ENCODE measurements at regions not wholly inside any gene's neighbourhood (a gene's known extent, or its start where the extent isn't known, plus 50 kb on each side); places are given as distances from the start of the nearest gene placed in this dataset.

GRCh38 chr3:177830411-177830849 is 633.1 kb upstream of the TBL1XR1 start (continued):
- TF ChIP-seq CHD7 (IDR thresholded peaks at IDR 0.05; ENCODE audit: insufficient replicate concordance, low read length) (no peak), CHD1 (IDR thresholded peaks at IDR 0.05; ENCODE audit: low read depth, low read length) (no peak), NRF1 (IDR thresholded peaks at IDR 0.05; ENCODE audit: low read depth, low read length) (no peak), BCL11A (IDR thresholded peaks at IDR 0.05; ENCODE audit: low read depth in 2 of 2, low read length in 2 of 2) (no peak), CTCF (IDR thresholded peaks at IDR 0.05; ENCODE audit: control extremely low read depth in 1 of 3, insufficient read depth in 1 of 3, low read depth in 1 of 3, low read length in 3 of 3) (no peak), EP300 (IDR thresholded peaks at IDR 0.05; ENCODE audit: borderline replicate concordance in 1 of 2, low read depth in 2 of 2, low read length in 2 of 2) (no peak), ATF3 (IDR thresholded peaks at IDR 0.05; ENCODE audit: insufficient read depth, low read depth, low read length) (no peak), GABPA (IDR thresholded peaks at IDR 0.05; ENCODE audit: borderline replicate concordance, insufficient read depth, low read length) (no peak)
